ENCODE measurements at regions not wholly inside any gene's neighbourhood (a gene's known extent, or its start where the extent isn't known, plus 50 kb on each side); places are given as distances from the start of the nearest gene placed in this dataset.
A peak's percentile ranks its signal among the peaks of the same experiment; 100 is the strongest.

- no peak for DNase-seq (ENCODE audit: low read depth in 1 of 2, low spot score in 1 of 2)
These were observed 205.8 kb downstream of the ANAPC1 start for GRCh38 chr2:111678161-111678560.

- no peak for DNase-seq (ENCODE audit: low read depth in 1 of 2, low spot score in 1 of 2)
These were observed 205.3 kb downstream of the ANAPC1 start for GRCh38 chr2:111678651-111679050.

- DNase-seq (ENCODE audit: low read depth in 1 of 2, low spot score in 1 of 2), result no peak
These were observed 204.8 kb downstream of the ANAPC1 start for GRCh38 chr2:111679202-111679601.

GRCh38 chr2:111684611-111685010 is 199.4 kb downstream of the ANAPC1 start:
- no peak for DNase-seq (ENCODE audit: low read depth in 1 of 2, low spot score in 1 of 2)

- no peak for DNase-seq (ENCODE audit: low read depth in 1 of 2, low spot score in 1 of 2)
These were observed 198.7 kb downstream of the ANAPC1 start for GRCh38 chr2:111685342-111685741.

- DNase-seq (ENCODE audit: low read depth in 1 of 2, low spot score in 1 of 2), result no peak
These were observed 197.0 kb downstream of the ANAPC1 start for GRCh38 chr2:111686994-111687393.

- no peak for DNase-seq (ENCODE audit: low read depth in 1 of 2, low spot score in 1 of 2)
These were observed 196.1 kb downstream of the ANAPC1 start for GRCh38 chr2:111687911-111688310.

GRCh38 chr2:111688482-111688881 is 195.5 kb downstream of the ANAPC1 start:
- DNase-seq (ENCODE audit: low read depth in 1 of 2, low spot score in 1 of 2), result no peak

- no peak for DNase-seq (ENCODE audit: low read depth in 1 of 2, low spot score in 1 of 2)
These were observed 194.8 kb downstream of the ANAPC1 start for GRCh38 chr2:111689174-111689573.

- no peak for DNase-seq (ENCODE audit: low read depth in 1 of 2, low spot score in 1 of 2)
These were observed 194.1 kb downstream of the ANAPC1 start for GRCh38 chr2:111689941-111690340.

- DNase-seq (ENCODE audit: low read depth in 1 of 2, low spot score in 1 of 2), result no peak
These were observed 192.7 kb downstream of the ANAPC1 start for GRCh38 chr2:111691164-111691875.

GRCh38 chr2:111692311-111692710 is 191.7 kb downstream of the ANAPC1 start:
- DNase-seq (ENCODE audit: low read depth in 1 of 2, low spot score in 1 of 2), result no peak

GRCh38 chr2:111694700-111695101 is 189.3 kb downstream of the ANAPC1 start:
- no peak for DNase-seq (ENCODE audit: low read depth in 1 of 2, low spot score in 1 of 2)

- no peak for DNase-seq (ENCODE audit: low read depth in 1 of 2, low spot score in 1 of 2)
These were observed 188.5 kb downstream of the ANAPC1 start for GRCh38 chr2:111695441-111696007.

- no peak for DNase-seq (ENCODE audit: low read depth in 1 of 2, low spot score in 1 of 2)
These were observed 187.8 kb downstream of the ANAPC1 start for GRCh38 chr2:111696226-111696625.

GRCh38 chr2:111697560-111697959 is 186.4 kb downstream of the ANAPC1 start:
- DNase-seq (ENCODE audit: low read depth in 1 of 2, low spot score in 1 of 2), result no peak

GRCh38 chr2:111698089-111698488 is 185.9 kb downstream of the ANAPC1 start:
- DNase-seq (ENCODE audit: low read depth in 1 of 2, low spot score in 1 of 2), result no peak

- peak in 1 of 2 donors; percentile 29 for DNase-seq (ENCODE audit: low read depth in 1 of 2, low spot score in 1 of 2)
These were observed 185.0 kb downstream of the ANAPC1 start for GRCh38 chr2:111698743-111699554.

GRCh38 chr2:111701266-111701665 is 182.7 kb downstream of the ANAPC1 start:
- DNase-seq (ENCODE audit: low read depth in 1 of 2, low spot score in 1 of 2), result no peak

GRCh38 chr2:111701798-111702118 is 182.2 kb downstream of the ANAPC1 start:
- DNase-seq (ENCODE audit: low read depth in 1 of 2, low spot score in 1 of 2), result no peak

GRCh38 chr2:111702119-111702803 is 181.7 kb downstream of the ANAPC1 start:
- peak in 1 of 2 donors; percentile 19 for DNase-seq (ENCODE audit: low read depth in 1 of 2, low spot score in 1 of 2)

GRCh38 chr2:111702804-111703196 is 181.2 kb downstream of the ANAPC1 start:
- DNase-seq (ENCODE audit: low read depth in 1 of 2, low spot score in 1 of 2), result no peak

All from activated T-helper 1 cell treated with anti-CD3 and anti-CD28 coated beads, Interleukin-2, amount 50 U/mL, for 16 hours (primary cell).